SU-DHL-6 (cell line): ENCODE measurements at regions not wholly inside any gene's neighbourhood (a gene's known extent, or its start where the extent isn't known, plus 50 kb on each side); places are given as distances from the start of the nearest gene placed in this dataset.

Experiments used
- EZH2phosphoT487 ChIP-seq: fragments of 200-600 bp; sonication (generic), shearing (Covaris generic); conservative IDR thresholded peaks from 2 replicates; pipeline ENCODE4 v1.6.1; 2018; ENCODE audit warnings: mild to moderate bottlenecking, antibody characterized with exemption, low read length, moderate library complexity, mixed read lengths
- TF ChIP-seq, protein P1 (sequence below): fragments of 200-600 bp; sonication (generic); IDR thresholded peaks from one replicate; pipeline ENCODE4 v1.5.1; 2017; ENCODE audit warnings: antibody characterized with exemption, mild to moderate bottlenecking, low read length, moderate library complexity; ENCODE audit not compliant: insufficient read depth, poor library complexity, severe bottlenecking

DNA sequence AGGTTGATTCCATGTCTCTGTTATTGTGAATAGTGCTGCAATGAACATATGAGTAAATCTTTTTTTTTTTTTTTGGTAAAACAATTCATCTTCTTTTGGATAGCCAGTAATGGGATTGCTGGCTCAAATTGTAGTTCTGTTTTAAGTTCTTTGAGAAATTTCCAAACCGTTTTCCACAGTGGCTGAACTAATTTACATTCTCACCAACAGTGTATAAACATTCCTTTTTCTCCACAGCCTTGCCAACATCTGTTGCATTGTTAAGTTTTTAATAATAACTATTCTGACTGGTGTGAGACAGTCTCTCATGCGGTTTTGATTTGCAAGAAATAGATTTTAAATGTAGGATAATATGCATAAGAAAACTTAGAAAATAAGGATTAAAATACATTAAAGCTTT, 279.0 kb upstream of the EPHA3 start:
- TF ChIP-seq, protein P1, sequence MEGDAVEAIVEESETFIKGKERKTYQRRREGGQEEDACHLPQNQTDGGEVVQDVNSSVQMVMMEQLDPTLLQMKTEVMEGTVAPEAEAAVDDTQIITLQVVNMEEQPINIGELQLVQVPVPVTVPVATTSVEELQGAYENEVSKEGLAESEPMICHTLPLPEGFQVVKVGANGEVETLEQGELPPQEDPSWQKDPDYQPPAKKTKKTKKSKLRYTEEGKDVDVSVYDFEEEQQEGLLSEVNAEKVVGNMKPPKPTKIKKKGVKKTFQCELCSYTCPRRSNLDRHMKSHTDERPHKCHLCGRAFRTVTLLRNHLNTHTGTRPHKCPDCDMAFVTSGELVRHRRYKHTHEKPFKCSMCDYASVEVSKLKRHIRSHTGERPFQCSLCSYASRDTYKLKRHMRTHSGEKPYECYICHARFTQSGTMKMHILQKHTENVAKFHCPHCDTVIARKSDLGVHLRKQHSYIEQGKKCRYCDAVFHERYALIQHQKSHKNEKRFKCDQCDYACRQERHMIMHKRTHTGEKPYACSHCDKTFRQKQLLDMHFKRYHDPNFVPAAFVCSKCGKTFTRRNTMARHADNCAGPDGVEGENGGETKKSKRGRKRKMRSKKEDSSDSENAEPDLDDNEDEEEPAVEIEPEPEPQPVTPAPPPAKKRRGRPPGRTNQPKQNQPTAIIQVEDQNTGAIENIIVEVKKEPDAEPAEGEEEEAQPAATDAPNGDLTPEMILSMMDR, result no peak
- no peak for TF ChIP-seq EZH2phosphoT487
